ENCODE measurements at regions not wholly inside any gene's neighbourhood (a gene's known extent, or its start where the extent isn't known, plus 50 kb on each side); places are given as distances from the start of the nearest gene placed in this dataset.

- Mint-ChIP-seq H3K27ac (no peak overlapping the region), H3K4me1 (ENCODE audit: low read depth in 2 of 2) (no peaks in the 10 kb centered on the region), H3K4me3 (no peak overlapping the region), H3K36me3 (ENCODE audit: insufficient read depth) (no peaks in the 10 kb centered on the region), H3K9me3 (no peaks in the 10 kb centered on the region), H3K27me3 (peaks cover 0 to 3% of the 10 kb centered on the region in 2 donors)
- ATAC-seq (replicated peaks): no peak
- DNase-seq: no peak
Measured at GRCh38 chrX:25202827-25203226, 187.1 kb upstream of the ARX start.

- Mint-ChIP-seq H3K36me3 (ENCODE audit: insufficient read depth) (no peaks in the 10 kb centered on the region), H3K27me3 (peaks cover 5 to 8% of the 10 kb centered on the region in 2 donors), H3K4me1 (ENCODE audit: low read depth in 2 of 2) (no peaks in the 10 kb centered on the region), H3K27ac (no peak overlapping the region), H3K9me3 (no peaks in the 10 kb centered on the region), H3K4me3 (no peak overlapping the region)
- no peak for DNase-seq
- ATAC-seq (replicated peaks): no peak
Measured at GRCh38 chrX:25198891-25199290, 183.1 kb upstream of the ARX start.

- Mint-ChIP-seq H3K27me3 (peaks cover 5 to 8% of the 10 kb centered on the region in 2 donors), H3K4me3 (no peak overlapping the region), H3K27ac (no peak overlapping the region), H3K36me3 (ENCODE audit: insufficient read depth) (no peaks in the 10 kb centered on the region), H3K4me1 (ENCODE audit: low read depth in 2 of 2) (no peaks in the 10 kb centered on the region), H3K9me3 (no peaks in the 10 kb centered on the region)
- DNase-seq (no peak), ATAC-seq (replicated peaks) (no peak)
Measured at GRCh38 chrX:25198253-25198652, 182.5 kb upstream of the ARX start.

- Mint-ChIP-seq H3K27ac (no peak overlapping the region), H3K27me3 (peaks cover 5 to 8% of the 10 kb centered on the region in 2 donors), H3K9me3 (no peaks in the 10 kb centered on the region)
Measured at GRCh38 chrX:25196221-25196620, 180.5 kb upstream of the ARX start.

GRCh38 chrX:25191403-25191802 is 175.6 kb upstream of the ARX start:
- no peak overlapping the region for H3K27ac Mint-ChIP-seq

More at GRCh38 chrX:25196221-25196620, 180.5 kb upstream of the ARX start:
- ATAC-seq (replicated peaks) (no peak), DNase-seq (no peak)
- Mint-ChIP-seq H3K36me3 (ENCODE audit: insufficient read depth) (no peaks in the 10 kb centered on the region), H3K4me1 (ENCODE audit: low read depth in 2 of 2) (no peaks in the 10 kb centered on the region), H3K4me3 (no peak overlapping the region)

GRCh38 chrX:25181775-25182174 is 166.0 kb upstream of the ARX start:
- no peak overlapping the region for H3K27ac Mint-ChIP-seq
- DNase-seq: no peak
- ATAC-seq (replicated peaks): no peak
- no peaks in the 10 kb centered on the region for H3K36me3 Mint-ChIP-seq (ENCODE audit: insufficient read depth)
- H3K27me3 Mint-ChIP-seq: peaks cover 0 to 6% of the 10 kb centered on the region in 2 donors
- H3K4me3 Mint-ChIP-seq: no peak overlapping the region
- H3K4me1 Mint-ChIP-seq (ENCODE audit: low read depth in 2 of 2): no peaks in the 10 kb centered on the region
- H3K9me3 Mint-ChIP-seq: peaks cover 0 to under 1% of the 10 kb centered on the region in 2 donors

More at GRCh38 chrX:25191403-25191802, 175.6 kb upstream of the ARX start:
- Mint-ChIP-seq H3K9me3 (peaks cover 6 to 7% of the 10 kb centered on the region in 2 donors), H3K4me3 (no peak overlapping the region), H3K4me1 (ENCODE audit: low read depth in 2 of 2) (no peaks in the 10 kb centered on the region), H3K36me3 (ENCODE audit: insufficient read depth) (no peaks in the 10 kb centered on the region), H3K27me3 (peaks cover 5 to 8% of the 10 kb centered on the region in 2 donors)
- DNase-seq: no peak
- ATAC-seq (replicated peaks): no peak

GRCh38 chrX:25180242-25180641 is 164.5 kb upstream of the ARX start:
- Mint-ChIP-seq H3K36me3 (ENCODE audit: insufficient read depth) (no peaks in the 10 kb centered on the region), H3K27me3 (peaks cover 0 to 6% of the 10 kb centered on the region in 2 donors), H3K4me1 (ENCODE audit: low read depth in 2 of 2) (no peaks in the 10 kb centered on the region), H3K9me3 (no peaks in the 10 kb centered on the region), H3K27ac (no peak overlapping the region), H3K4me3 (no peak overlapping the region)
- ATAC-seq (replicated peaks) (no peak), DNase-seq (no peak)

- DNase-seq (no peak), ATAC-seq (replicated peaks) (no peak)
- Mint-ChIP-seq H3K27me3 (peaks cover 0 to 6% of the 10 kb centered on the region in 2 donors), H3K36me3 (ENCODE audit: insufficient read depth) (no peaks in the 10 kb centered on the region), H3K4me1 (ENCODE audit: low read depth in 2 of 2) (no peaks in the 10 kb centered on the region), H3K9me3 (no peaks in the 10 kb centered on the region), H3K4me3 (no peak overlapping the region), H3K27ac (no peak overlapping the region)
Measured at GRCh38 chrX:25178555-25178954, 162.8 kb upstream of the ARX start.

GRCh38 chrX:25175743-25176142 is 160.0 kb upstream of the ARX start:
- Mint-ChIP-seq H3K4me1 (ENCODE audit: low read depth in 2 of 2) (no peaks in the 10 kb centered on the region), H3K36me3 (ENCODE audit: insufficient read depth) (no peaks in the 10 kb centered on the region), H3K27me3 (peaks cover 0 to 6% of the 10 kb centered on the region in 2 donors), H3K27ac (no peak overlapping the region), H3K9me3 (no peaks in the 10 kb centered on the region), H3K4me3 (no peak overlapping the region)
- DNase-seq (no peak), ATAC-seq (replicated peaks) (no peak)

- DNase-seq: no peak
- Mint-ChIP-seq H3K4me3 (no peak overlapping the region), H3K36me3 (ENCODE audit: insufficient read depth) (no peaks in the 10 kb centered on the region), H3K4me1 (ENCODE audit: low read depth in 2 of 2) (no peaks in the 10 kb centered on the region), H3K27ac (no peak overlapping the region), H3K27me3 (peaks cover 0 to 2% of the 10 kb centered on the region in 2 donors), H3K9me3 (no peaks in the 10 kb centered on the region)
- no peak for ATAC-seq (replicated peaks)
Measured at GRCh38 chrX:25175171-25175570, 159.4 kb upstream of the ARX start.

- ATAC-seq (replicated peaks): no peak
- Mint-ChIP-seq H3K36me3 (ENCODE audit: insufficient read depth) (no peaks in the 10 kb centered on the region), H3K27me3 (peaks cover 13 to 22% of the 10 kb centered on the region in 2 donors), H3K9me3 (no peaks in the 10 kb centered on the region), H3K4me1 (ENCODE audit: low read depth in 2 of 2) (no peaks in the 10 kb centered on the region), H3K27ac (no peak overlapping the region), H3K4me3 (no peak overlapping the region)
- no peak for DNase-seq
Measured at GRCh38 chrX:25166546-25166945, 150.8 kb upstream of the ARX start.

- peaks cover 13 to 22% of the 10 kb centered on the region in 2 donors for H3K27me3 Mint-ChIP-seq
- H3K9me3 Mint-ChIP-seq: no peaks in the 10 kb centered on the region
- no peak overlapping the region for H3K27ac Mint-ChIP-seq
- no peak for DNase-seq
- no peaks in the 10 kb centered on the region for H3K4me1 Mint-ChIP-seq (ENCODE audit: low read depth in 2 of 2)
- no peak overlapping the region for H3K4me3 Mint-ChIP-seq
- no peak for ATAC-seq (replicated peaks)
- no peaks in the 10 kb centered on the region for H3K36me3 Mint-ChIP-seq (ENCODE audit: insufficient read depth)
Measured at GRCh38 chrX:25166145-25166544, 150.4 kb upstream of the ARX start.

- no peaks in the 10 kb centered on the region for H3K9me3 Mint-ChIP-seq
- H3K4me3 Mint-ChIP-seq: no peak overlapping the region
- H3K27ac Mint-ChIP-seq: no peak overlapping the region
- DNase-seq: no peak
- H3K27me3 Mint-ChIP-seq: peaks cover 8 to 19% of the 10 kb centered on the region in 2 donors
- no peaks in the 10 kb centered on the region for H3K36me3 Mint-ChIP-seq (ENCODE audit: insufficient read depth)
- no peaks in the 10 kb centered on the region for H3K4me1 Mint-ChIP-seq (ENCODE audit: low read depth in 2 of 2)
- no peak for ATAC-seq (replicated peaks)
Measured at GRCh38 chrX:25158635-25159034, 142.9 kb upstream of the ARX start.

- Mint-ChIP-seq H3K4me1 (ENCODE audit: low read depth in 2 of 2) (no peaks in the 10 kb centered on the region), H3K27ac (no peak overlapping the region), H3K27me3 (peaks cover 0 to 15% of the 10 kb centered on the region in 2 donors), H3K4me3 (no peak overlapping the region), H3K36me3 (ENCODE audit: insufficient read depth) (no peaks in the 10 kb centered on the region), H3K9me3 (no peaks in the 10 kb centered on the region)
- no peak for ATAC-seq (replicated peaks)
- DNase-seq: no peak
Measured at GRCh38 chrX:25156832-25157231, 141.1 kb upstream of the ARX start.

GRCh38 chrX:25156323-25156722 is 140.6 kb upstream of the ARX start:
- ATAC-seq (replicated peaks): no peak
- Mint-ChIP-seq H3K27me3 (peaks cover 0 to 20% of the 10 kb centered on the region in 2 donors), H3K27ac (no peak overlapping the region), H3K9me3 (no peaks in the 10 kb centered on the region), H3K36me3 (ENCODE audit: insufficient read depth) (no peaks in the 10 kb centered on the region), H3K4me1 (ENCODE audit: low read depth in 2 of 2) (no peaks in the 10 kb centered on the region), H3K4me3 (no peak overlapping the region)
- DNase-seq: no peak
